GM21619 (cell line): ENCODE measurements at regions not wholly inside any gene's neighbourhood (a gene's known extent, or its start where the extent isn't known, plus 50 kb on each side); places are given as distances from the start of the nearest gene placed in this dataset.
A peak's percentile ranks its signal among the peaks of the same experiment; 100 is the strongest.
"Not testable (repeated sequence)": the region's sequence is repeated elsewhere in the genome, so short reads cannot be mapped to it uniquely, and the experiment has no call there.

Source experiments
- ATAC-seq: cut with Tn5 transposase; IDR thresholded peaks from one replicate; pipeline ENCODE4 v1.9.1; 2021; ENCODE audit not compliant: unreplicated experiment

DNA sequence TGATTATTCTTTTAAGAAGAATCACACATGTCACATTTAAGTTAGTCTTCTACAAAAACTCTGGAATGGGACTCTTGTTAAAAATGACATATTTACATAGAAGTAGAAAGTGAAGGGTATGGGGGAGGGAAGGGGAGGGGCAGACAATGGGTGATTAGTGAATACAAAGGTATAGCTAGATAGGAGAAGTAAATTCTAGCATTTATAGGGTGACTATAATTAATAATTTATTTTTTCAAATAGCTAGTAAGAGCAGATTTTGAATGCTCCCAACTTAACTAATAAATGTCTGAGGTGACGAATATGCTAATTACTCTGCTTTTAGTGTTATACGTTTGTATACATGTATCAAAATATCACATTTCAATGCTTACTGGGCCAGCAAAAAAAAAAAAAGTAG is 59.4 kb downstream of the BLTP3B start:
- ATAC-seq = no peak

DNA sequence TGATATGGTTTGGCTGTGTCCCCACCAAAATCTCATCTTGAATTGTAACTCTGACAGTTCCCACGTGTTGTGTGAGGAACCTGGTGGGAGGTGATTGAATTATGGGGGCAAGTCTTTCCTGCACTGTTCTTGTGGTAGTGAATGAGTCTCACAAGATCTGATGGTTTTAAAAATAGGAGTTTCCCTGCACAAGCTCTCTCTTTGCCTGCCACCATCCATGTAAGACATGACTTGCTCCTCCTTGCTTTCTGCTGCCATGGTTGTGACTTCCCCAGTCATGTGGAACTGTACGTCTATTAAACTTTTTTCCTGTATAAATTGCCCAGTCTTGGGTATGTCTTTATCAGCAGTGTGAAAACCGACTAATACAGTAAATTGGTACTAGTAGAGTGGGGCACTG is 63.9 kb downstream of the BLTP3B start:
- ATAC-seq = not testable (repeated sequence)

DNA sequence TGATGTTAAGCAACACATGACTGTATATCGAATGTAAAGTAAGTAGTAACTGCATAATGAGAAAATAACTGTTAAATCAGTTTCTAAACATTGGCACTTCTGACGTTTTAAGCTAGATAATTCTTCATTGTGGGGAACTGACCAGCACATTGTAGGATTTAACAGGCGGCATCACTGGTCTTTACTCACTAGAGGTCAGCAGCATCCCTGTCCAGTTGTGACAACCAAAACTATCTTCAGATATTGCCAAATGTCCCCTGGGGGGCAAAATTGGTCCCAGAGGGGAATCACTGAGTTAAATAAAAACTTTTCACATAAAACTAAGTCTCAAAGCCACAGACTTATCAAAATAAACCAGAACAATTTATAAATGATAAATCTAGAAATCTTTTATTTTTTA is 65.3 kb downstream of the BLTP3B start:
- no peak for ATAC-seq

DNA sequence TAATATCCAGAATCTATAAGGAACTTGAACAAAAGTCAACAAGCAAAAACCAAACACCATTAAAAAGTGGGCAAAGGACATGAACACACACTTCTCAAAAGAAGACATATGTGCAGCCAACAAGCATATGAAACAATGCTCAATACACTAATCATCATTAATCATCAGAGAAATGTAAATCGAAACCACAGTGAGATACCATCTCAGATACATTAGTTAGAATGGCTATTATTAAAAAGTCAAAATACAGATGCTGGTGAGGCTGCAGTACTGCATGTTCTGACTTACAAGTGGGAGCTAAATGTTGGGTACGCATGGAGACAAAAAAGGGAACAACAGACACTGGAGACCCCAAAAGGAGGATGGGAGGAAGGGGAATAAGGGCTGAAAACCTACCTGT is 67.1 kb downstream of the BLTP3B start:
- ATAC-seq = no peak

DNA sequence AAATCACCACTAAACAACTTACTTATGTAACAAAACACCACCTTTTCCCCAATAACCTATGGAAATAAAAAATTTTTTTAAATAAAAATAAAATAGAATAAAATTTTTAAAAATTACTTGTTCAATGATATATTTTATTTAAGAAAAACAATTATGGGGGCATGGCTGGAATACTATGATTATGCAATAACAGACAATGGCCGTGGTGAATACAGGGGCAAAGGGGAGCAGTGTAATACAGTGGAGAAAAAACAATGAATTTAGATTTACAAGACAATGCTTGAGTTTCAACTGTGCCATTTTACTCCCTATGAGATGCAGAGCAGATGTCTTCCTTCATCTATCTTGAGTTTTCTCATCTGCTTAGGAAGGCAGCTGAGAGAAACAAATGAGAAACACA is 72.9 kb downstream of the BLTP3B start:
- no peak for ATAC-seq

DNA sequence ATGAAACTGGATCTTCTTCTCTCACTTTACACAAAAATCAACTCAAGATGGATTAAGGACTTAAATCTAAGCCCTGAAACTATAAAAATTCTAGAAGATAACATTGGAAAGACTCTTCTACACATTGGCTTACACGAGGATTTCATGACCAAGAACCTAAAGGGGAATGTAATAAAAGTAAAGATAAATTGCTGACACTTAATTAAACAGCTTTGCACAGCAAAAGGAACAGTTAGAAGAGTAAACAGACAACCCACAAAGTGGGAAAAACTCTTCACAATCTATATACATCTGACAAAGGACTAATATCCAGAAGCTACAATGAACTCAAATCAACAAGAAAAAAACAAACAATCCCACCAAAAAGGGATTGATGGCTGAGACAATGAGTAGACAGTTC is 74.4 kb downstream of the BLTP3B start:
- no peak for ATAC-seq

DNA sequence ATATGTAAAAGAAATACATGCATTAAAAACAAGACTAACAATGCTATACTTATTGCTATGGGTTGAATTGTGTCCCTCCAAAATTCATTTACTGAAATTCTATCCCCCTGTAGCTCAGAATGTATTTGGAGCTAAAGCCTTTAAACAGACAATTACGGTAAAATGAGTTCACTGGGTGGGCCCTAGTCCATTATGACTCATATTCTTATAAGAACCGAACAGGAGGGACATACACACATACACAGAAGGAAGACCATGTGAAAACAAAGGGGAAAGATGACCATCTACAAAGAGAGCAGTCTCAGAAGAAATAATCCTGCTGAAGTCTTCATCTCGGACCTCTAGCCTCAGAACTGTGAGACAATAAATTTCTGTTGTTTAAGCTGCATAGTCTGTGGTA is 77.1 kb upstream of the ANKS1B start:
- no peak for ATAC-seq

DNA sequence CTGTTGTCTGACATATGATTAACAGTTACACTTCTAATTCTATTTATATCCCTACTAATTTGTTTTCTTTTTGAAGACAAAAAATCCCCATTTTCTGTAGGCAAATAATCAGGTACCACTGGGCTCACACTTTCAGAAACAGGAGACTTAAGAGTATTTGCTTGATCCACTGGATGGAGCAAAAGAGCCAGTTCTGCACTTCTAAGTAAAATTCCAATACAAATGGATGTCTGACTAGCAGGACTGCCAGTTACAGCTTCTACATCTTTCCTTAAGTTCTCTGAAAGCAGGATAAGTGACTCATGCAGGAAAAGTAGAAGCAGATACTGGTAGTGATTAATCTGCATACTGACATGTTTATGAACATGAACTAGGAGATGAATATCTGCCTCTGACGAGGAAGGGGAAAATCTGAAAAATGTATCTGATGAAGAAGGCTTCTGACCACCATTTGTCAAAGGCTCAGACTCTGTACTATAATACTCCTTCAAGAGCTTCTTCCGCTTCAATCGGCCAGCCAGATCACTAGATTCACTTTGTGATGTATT is 73.8 kb upstream of the ANKS1B start:
- peak; percentile 75 for ATAC-seq

DNA sequence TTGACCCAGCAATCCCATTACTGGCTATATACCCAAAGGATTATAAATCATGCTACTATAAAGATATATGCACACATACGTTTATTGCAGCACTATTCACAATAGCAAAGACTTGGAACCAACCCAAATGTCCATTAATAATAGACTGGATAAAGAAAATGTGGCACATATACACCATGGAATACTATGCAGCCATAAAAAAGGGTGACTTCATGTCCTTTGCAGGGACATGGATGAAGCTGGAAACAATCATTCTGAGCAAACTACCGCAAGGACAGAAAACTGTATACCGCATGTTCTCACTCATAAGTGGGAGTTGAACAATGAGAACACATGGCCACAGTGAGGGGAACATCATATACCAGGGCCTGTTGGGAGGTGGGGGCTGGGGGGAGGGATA is 61.5 kb upstream of the ANKS1B start:
- ATAC-seq = not testable (repeated sequence)

DNA sequence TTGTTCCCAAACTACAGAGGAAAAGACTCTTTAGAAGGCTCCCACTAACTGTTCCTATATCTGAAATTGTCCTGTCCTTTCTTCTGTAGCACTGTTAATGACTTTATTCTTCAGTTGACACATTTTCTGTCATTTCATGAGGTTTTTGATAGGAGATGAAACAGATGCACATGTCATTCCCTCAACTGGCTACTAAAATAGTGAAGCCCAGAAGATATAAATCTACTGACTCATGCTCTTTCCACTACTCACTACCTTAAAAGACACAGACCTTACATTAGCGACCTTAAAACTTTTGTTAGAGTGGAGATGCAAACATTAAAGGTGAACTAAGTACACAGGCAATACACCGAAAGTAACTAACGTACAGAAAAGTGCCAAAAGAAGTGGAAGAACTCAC is 59.5 kb upstream of the ANKS1B start:
- ATAC-seq = no peak

DNA sequence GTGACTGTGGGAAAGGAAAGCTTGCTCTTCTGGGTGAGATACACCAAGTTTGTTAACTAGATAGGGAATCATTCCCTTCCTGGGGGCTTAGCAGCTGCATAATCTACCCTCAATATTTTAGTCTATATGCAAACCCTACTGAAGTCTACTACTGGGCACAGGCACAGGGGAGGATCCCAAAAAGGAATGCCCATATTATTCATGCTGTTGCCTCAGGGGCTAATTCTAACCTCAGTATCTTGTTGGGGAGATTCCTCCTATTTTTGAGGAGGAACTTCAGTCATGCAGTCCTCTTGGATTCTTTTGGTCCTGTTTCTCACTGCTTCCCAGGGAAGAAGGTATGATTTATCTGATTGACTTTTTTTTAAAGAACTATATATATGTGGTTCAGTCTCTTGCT is 58.9 kb upstream of the ANKS1B start:
- ATAC-seq = no peak
